ENCODE measurements at regions not wholly inside any gene's neighbourhood (a gene's known extent, or its start where the extent isn't known, plus 50 kb on each side); places are given as distances from the start of the nearest gene placed in this dataset.
A peak's percentile ranks its signal among the peaks of the same experiment; 100 is the strongest.

- no peak overlapping the region for H3K4me3 ChIP-seq (ENCODE audit: low read depth, low read length)
- H3K27me3 ChIP-seq (ENCODE audit: control insufficient read depth, insufficient read depth, low read length) = no peaks in the 10 kb centered on the region
- no peak for TF ChIP-seq CTCF (IDR thresholded peaks at IDR 0.05; ENCODE audit: insufficient read depth, low read length, severe bottlenecking)
- DNase-seq (ENCODE audit: low read depth) = no peak
- no peaks in the 10 kb centered on the region for H3K36me3 ChIP-seq (ENCODE audit: control insufficient read depth, insufficient read depth, low read length)
- no peak for FAIRE-seq
Measured at GRCh38 chr7:106348231-106348630, 63.4 kb upstream of the NAMPT start.

GRCh38 chr7:106347229-106347833, 62.5 kb upstream of the NAMPT start:
- no peak for TF ChIP-seq CTCF (IDR thresholded peaks at IDR 0.05; ENCODE audit: insufficient read depth, low read length, severe bottlenecking)
- Histone ChIP-seq H3K36me3 (ENCODE audit: control insufficient read depth, insufficient read depth, low read length) (no peaks in the 10 kb centered on the region), H3K27me3 (ENCODE audit: control insufficient read depth, insufficient read depth, low read length) (no peaks in the 10 kb centered on the region), H3K4me3 (ENCODE audit: low read depth, low read length) (no peak overlapping the region)
- peak; percentile 27 for DNase-seq (ENCODE audit: low read depth)
- FAIRE-seq = no peak

GRCh38 chr7:106346678-106347217, 62.0 kb upstream of the NAMPT start:
- Histone ChIP-seq H3K36me3 (ENCODE audit: control insufficient read depth, insufficient read depth, low read length) (no peaks in the 10 kb centered on the region), H3K27me3 (ENCODE audit: control insufficient read depth, insufficient read depth, low read length) (no peaks in the 10 kb centered on the region), H3K4me3 (ENCODE audit: low read depth, low read length) (no peak overlapping the region)
- DNase-seq (ENCODE audit: low read depth) (peak; percentile 95), FAIRE-seq (peak; percentile 23)
- TF ChIP-seq CTCF (IDR thresholded peaks at IDR 0.05; ENCODE audit: insufficient read depth, low read length, severe bottlenecking) = no peak

- FAIRE-seq (no peak), DNase-seq (ENCODE audit: low read depth) (no peak)
- H3K36me3 ChIP-seq (ENCODE audit: control insufficient read depth, insufficient read depth, low read length) = no peaks in the 10 kb centered on the region
- no peak overlapping the region for H3K4me3 ChIP-seq (ENCODE audit: low read depth, low read length)
- no peak for TF ChIP-seq CTCF (IDR thresholded peaks at IDR 0.05; ENCODE audit: insufficient read depth, low read length, severe bottlenecking)
- H3K27me3 ChIP-seq (ENCODE audit: control insufficient read depth, insufficient read depth, low read length) = no peaks in the 10 kb centered on the region
Measured at GRCh38 chr7:106346167-106346677, 61.4 kb upstream of the NAMPT start.

GRCh38 chr7:106345421-106346166, 60.8 kb upstream of the NAMPT start:
- FAIRE-seq (no peak), DNase-seq (ENCODE audit: low read depth) (peak; percentile 50)
- H3K4me3 ChIP-seq (ENCODE audit: low read depth, low read length) = no peak overlapping the region
- H3K36me3 ChIP-seq (ENCODE audit: control insufficient read depth, insufficient read depth, low read length) = no peaks in the 10 kb centered on the region
- TF ChIP-seq CTCF (IDR thresholded peaks at IDR 0.05; ENCODE audit: insufficient read depth, low read length, severe bottlenecking) = no peak
- no peaks in the 10 kb centered on the region for H3K27me3 ChIP-seq (ENCODE audit: control insufficient read depth, insufficient read depth, low read length)
